ENCODE measurements at regions not wholly inside any gene's neighbourhood (a gene's known extent, or its start where the extent isn't known, plus 50 kb on each side); places are given as distances from the start of the nearest gene placed in this dataset.

DNA sequence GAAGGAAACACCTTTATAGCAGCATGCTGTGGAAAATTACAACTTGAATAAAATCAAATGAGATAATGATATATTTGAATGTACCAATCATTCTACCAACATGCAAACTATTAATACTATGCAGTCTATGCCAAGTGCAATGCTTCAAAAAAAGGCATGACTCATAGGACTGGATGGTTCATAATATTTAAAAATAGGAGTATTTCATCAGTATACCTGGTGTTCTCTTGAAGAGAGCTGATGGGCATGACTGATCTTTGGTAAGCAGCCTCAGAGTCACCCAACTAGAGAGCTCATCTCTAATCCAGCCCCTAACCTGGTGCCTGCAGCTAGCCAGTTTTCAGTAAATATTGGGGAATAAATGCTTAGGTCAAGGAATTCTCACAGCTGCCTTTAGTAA is 434.7 kb upstream of the ARRDC4 start:
- Histone ChIP-seq H3K27ac (peak overlapping the region in 2 of 12 donors; percentile 2 to 31), H3K4me1 (peaks cover 0 to 4% (median 0%) of the 10 kb centered on the region in 12 donors), H3K27me3 (no peaks in the 10 kb centered on the region), H3K4me3 (no peak overlapping the region), H3K36me3 (no peaks in the 10 kb centered on the region), H3K9me3 (no peaks in the 10 kb centered on the region)
- ATAC-seq (peak in 3 of 4 donors; percentile 51 to 79 (median 61)), DNase-seq (no peak)
- TF ChIP-seq POLR2A (IDR thresholded peaks at IDR 0.05) = no peak
- TF ChIP-seq, protein P1, sequence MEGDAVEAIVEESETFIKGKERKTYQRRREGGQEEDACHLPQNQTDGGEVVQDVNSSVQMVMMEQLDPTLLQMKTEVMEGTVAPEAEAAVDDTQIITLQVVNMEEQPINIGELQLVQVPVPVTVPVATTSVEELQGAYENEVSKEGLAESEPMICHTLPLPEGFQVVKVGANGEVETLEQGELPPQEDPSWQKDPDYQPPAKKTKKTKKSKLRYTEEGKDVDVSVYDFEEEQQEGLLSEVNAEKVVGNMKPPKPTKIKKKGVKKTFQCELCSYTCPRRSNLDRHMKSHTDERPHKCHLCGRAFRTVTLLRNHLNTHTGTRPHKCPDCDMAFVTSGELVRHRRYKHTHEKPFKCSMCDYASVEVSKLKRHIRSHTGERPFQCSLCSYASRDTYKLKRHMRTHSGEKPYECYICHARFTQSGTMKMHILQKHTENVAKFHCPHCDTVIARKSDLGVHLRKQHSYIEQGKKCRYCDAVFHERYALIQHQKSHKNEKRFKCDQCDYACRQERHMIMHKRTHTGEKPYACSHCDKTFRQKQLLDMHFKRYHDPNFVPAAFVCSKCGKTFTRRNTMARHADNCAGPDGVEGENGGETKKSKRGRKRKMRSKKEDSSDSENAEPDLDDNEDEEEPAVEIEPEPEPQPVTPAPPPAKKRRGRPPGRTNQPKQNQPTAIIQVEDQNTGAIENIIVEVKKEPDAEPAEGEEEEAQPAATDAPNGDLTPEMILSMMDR (IDR thresholded peaks at IDR 0.05) = no peak
- intact Hi-C loops (cut with DNase I) = loop anchor here in 1 of 10 donors (10.0 kb wide), 1 partner anchor 169 kb away; no protein-coding TSS in a partner anchor

DNA sequence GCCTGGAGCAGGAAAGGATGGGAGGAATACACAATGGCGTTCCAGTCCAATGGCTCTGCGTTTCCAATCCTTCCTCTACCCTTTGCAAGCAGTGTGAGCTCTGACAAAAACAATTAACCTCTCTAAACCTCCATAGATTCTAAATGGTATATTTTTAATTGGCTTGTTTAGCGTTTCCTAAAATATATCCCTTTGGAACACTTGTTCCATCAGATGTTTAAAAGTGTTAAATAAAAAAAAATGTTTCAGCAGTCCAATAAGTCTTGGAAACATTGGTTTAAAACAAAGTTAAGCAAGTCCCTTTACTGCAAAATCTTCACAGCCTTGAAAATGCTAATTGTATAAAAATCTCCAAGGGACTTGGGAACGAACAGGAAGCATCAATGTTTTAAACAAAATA is 432.3 kb upstream of the ARRDC4 start:
- Histone ChIP-seq H3K4me3 (no peak overlapping the region), H3K27me3 (no peaks in the 10 kb centered on the region), H3K36me3 (no peaks in the 10 kb centered on the region), H3K27ac (no peak overlapping the region), H3K9me3 (no peaks in the 10 kb centered on the region), H3K4me1 (peaks cover 0 to 4% (median 0%) of the 10 kb centered on the region in 12 donors)
- no peak for DNase-seq
- 76 to 86% (median 83%) methylated on average over 4 of the region's 4 CpGs for WGBS, 4 donors
- no peak for ATAC-seq
- intact Hi-C loops (cut with DNase I) = loop anchor here in 1 of 10 donors (10.0 kb wide), 1 partner anchor 167 kb away; no protein-coding TSS in a partner anchor
- TF ChIP-seq POLR2A (IDR thresholded peaks at IDR 0.05) = no peak
- TF ChIP-seq, protein P1 (IDR thresholded peaks at IDR 0.05) = no peak

DNA sequence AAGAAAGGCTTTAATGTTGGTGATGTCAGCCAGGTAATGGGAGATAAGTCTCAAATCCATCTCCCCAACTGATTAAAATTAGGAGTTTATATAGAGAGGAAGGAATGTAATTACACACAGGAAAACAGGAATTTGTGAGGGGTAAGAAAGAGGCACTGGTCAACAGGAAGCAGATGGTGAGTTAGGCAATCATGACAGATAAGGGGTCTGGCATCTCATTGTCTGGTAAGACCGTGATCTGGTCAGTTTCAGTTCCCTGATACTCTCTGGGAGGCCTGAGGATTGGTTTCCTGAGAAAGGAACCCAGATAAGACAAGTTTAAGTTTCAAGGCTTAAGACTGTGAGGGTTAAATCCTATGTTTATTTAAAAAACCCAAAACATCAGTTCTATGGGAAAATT is 414.7 kb upstream of the ARRDC4 start:
- no peak overlapping the region for H3K27ac ChIP-seq
- peaks cover 0 to 40% (median 14%) of the 10 kb centered on the region in 12 donors for H3K9me3 ChIP-seq
- intact Hi-C loops (cut with DNase I) = no loop called here
- WGBS, 4 donors = 17 to 33% (median 21%) methylated on average over 1 of the region's 1 CpG
- H3K4me3 ChIP-seq = no peak overlapping the region
- H3K27me3 ChIP-seq = no peaks in the 10 kb centered on the region
- no peaks in the 10 kb centered on the region for H3K4me1 ChIP-seq
- TF ChIP-seq, protein P1 (IDR thresholded peaks at IDR 0.05) = no peak
- TF ChIP-seq POLR2A (IDR thresholded peaks at IDR 0.05) = no peak
- ATAC-seq = no peak
- DNase-seq = no peak
- no peaks in the 10 kb centered on the region for H3K36me3 ChIP-seq

DNA sequence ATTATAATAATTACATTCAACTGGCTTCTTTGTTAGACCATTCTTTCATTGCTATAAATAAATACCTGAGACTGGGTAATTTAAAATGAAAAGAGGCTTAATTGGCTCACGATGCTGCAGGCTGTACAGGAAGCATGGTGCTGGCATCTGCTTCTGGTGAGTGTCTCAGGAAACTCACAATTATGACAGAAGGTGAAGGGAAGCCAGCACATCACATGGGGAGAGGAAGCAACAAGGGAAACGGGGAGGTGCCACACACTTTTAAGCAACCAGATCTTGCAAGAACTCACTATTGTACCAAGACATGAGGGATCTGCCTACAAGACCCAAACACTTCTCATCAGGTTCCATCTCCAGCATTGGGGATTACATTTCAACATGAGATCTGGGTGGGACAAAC is 413.1 kb upstream of the ARRDC4 start:
- TF ChIP-seq, protein P1 (IDR thresholded peaks at IDR 0.05) = no peak
- 42 to 58% (median 48%) methylated on average over 2 of the region's 2 CpGs for WGBS, 4 donors

More for the DNA sequence above, 413.1 kb upstream of the ARRDC4 start:
- Histone ChIP-seq H3K4me1 (no peaks in the 10 kb centered on the region), H3K4me3 (no peak overlapping the region), H3K36me3 (no peaks in the 10 kb centered on the region), H3K27me3 (no peaks in the 10 kb centered on the region), H3K27ac (no peak overlapping the region), H3K9me3 (peaks cover 0 to 40% (median 14%) of the 10 kb centered on the region in 12 donors)
- no peak for DNase-seq
- intact Hi-C loops (cut with DNase I) = no loop called here
- ATAC-seq = no peak

Data from heart left ventricle (tissue), 16 donors.